Mesenchymal stem cell (in vitro differentiated cells and primary cell): ENCODE measurements at regions not wholly inside any gene's neighbourhood (a gene's known extent, or its start where the extent isn't known, plus 50 kb on each side); places are given as distances from the start of the nearest gene placed in this dataset.

ENCODE experiments used
- DNase-seq: peaks from one replicate; pipeline ENCODE4 v3.0.0-alpha.2; 2013
- H2AFZ ChIP-seq: one replicate; pipeline ENCODE4 v1.6.1; 2013; ENCODE audit warnings: low read depth, mild to moderate bottlenecking, control low read depth, inconsistent platforms, low read length, moderate library complexity
- H2AK5ac ChIP-seq: 2 replicates; pipeline ENCODE4 v1.6.1; 2013; ENCODE audit warnings: low read length, moderate library complexity, mild to moderate bottlenecking, inconsistent platforms; ENCODE audit not compliant: severe bottlenecking
- H2BK120ac ChIP-seq: one replicate; pipeline ENCODE4 v1.6.1; 2013; ENCODE audit warnings: low read depth, mild to moderate bottlenecking, inconsistent platforms, low read length, moderate library complexity
- H2BK12ac ChIP-seq, 2 experiments: one replicate each; pipeline ENCODE4 v1.6.1; 2013; ENCODE audit warnings: inconsistent platforms in 2 of 2, low read length in 2 of 2, mild to moderate bottlenecking in 2 of 2, moderate library complexity in 2 of 2, control low read depth in 1 of 2
- H2BK15ac ChIP-seq: one replicate; pipeline ENCODE4 v1.6.1; 2013; ENCODE audit warnings: mild to moderate bottlenecking, low read depth, inconsistent platforms; ENCODE audit not compliant: poor library complexity, severe bottlenecking
- H2BK5ac ChIP-seq: 2 replicates; pipeline ENCODE4 v1.6.1; 2013; ENCODE audit warnings: low read depth, mild to moderate bottlenecking, low read length, control low read depth, inconsistent platforms; ENCODE audit not compliant: poor library complexity, severe bottlenecking
- H3K14ac ChIP-seq, 2 experiments: one replicate each; pipeline ENCODE4 v1.6.1; 2013; ENCODE audit warnings: inconsistent platforms in 2 of 2, low read length in 2 of 2, control low read depth in 1 of 2, mild to moderate bottlenecking in 1 of 2, moderate library complexity in 1 of 2
- H3K18ac ChIP-seq, 2 experiments: one replicate each; pipeline ENCODE4 v1.6.1; 2013; ENCODE audit warnings: inconsistent platforms in 2 of 2, low read length in 2 of 2, control low read depth in 1 of 2, low read depth in 1 of 2, mild to moderate bottlenecking in 1 of 2
- H3K23ac ChIP-seq, 2 experiments: one replicate each; pipeline ENCODE4 v1.6.1; 2013; ENCODE audit warnings: inconsistent platforms in 2 of 2, low read length in 2 of 2, mild to moderate bottlenecking in 2 of 2, moderate library complexity in 2 of 2, control low read depth in 1 of 2
- H3K27ac ChIP-seq: 2 replicates; pipeline ENCODE4 v1.5.1; 2013; ENCODE audit warnings: mild to moderate bottlenecking, moderate library complexity, low read length, control low read depth, inconsistent platforms; ENCODE audit not compliant: poor library complexity, severe bottlenecking
- H3K27me3 ChIP-seq, 2 experiments: 2 replicates each; pipeline versions ENCODE4 v1.6.1 to v1.7.0; 2013; ENCODE audit warnings: low read length in 2 of 2, mild to moderate bottlenecking in 2 of 2, moderate library complexity in 2 of 2, control low read depth in 1 of 2, inconsistent platforms in 1 of 2; ENCODE audit not compliant: control insufficient read depth in 1 of 2, insufficient read depth in 1 of 2
- H3K36me3 ChIP-seq, 2 experiments: 2 replicates each; pipeline versions ENCODE4 v1.6.1 to v1.7.0; 2013; ENCODE audit warnings: low read length in 2 of 2, control low read depth in 1 of 2, inconsistent platforms in 1 of 2, low read depth in 1 of 2, mild to moderate bottlenecking in 1 of 2; ENCODE audit not compliant: insufficient read depth in 2 of 2, control insufficient read depth in 1 of 2
- H3K4ac ChIP-seq, 2 experiments: one replicate each; pipeline ENCODE4 v1.6.1; 2013; ENCODE audit warnings: inconsistent platforms in 2 of 2, low read length in 2 of 2, mild to moderate bottlenecking in 2 of 2, moderate library complexity in 2 of 2, control low read depth in 1 of 2, low read depth in 1 of 2
- H3K4me1 ChIP-seq: 2 replicates; pipeline ENCODE4 v1.6.1; 2013; ENCODE audit warnings: low read depth, low read length, control low read depth; ENCODE audit not compliant: control insufficient read depth, insufficient read depth
- H3K4me2 ChIP-seq: 2 replicates; pipeline ENCODE4 v1.6.1; 2013; ENCODE audit warnings: low read length, mild to moderate bottlenecking, inconsistent platforms; ENCODE audit not compliant: poor library complexity, severe bottlenecking
- H3K4me3 ChIP-seq, 2 experiments: 2 replicates each; pipeline versions ENCODE4 v1.5.1 to v1.7.0; 2013; ENCODE audit warnings: low read length in 2 of 2, mild to moderate bottlenecking in 2 of 2, control low read depth in 1 of 2, low read depth in 1 of 2; ENCODE audit not compliant: insufficient read depth in 1 of 2
- H3K79me1 ChIP-seq: replicated peaks from 2 replicates; pipeline ENCODE4 v1.6.1; 2013; ENCODE audit warnings: mild to moderate bottlenecking, control low read depth, low read length, inconsistent platforms; ENCODE audit not compliant: poor library complexity, severe bottlenecking
- H3K9ac ChIP-seq: 2 replicates; pipeline ENCODE4 v1.7.0; 2013; ENCODE audit warnings: mild to moderate bottlenecking, low read length, moderate library complexity
- H3K9me3 ChIP-seq: 2 replicates; pipeline ENCODE4 v1.7.0; 2013; ENCODE audit warnings: mild to moderate bottlenecking, low read length; ENCODE audit not compliant: control insufficient read depth
- H4K8ac ChIP-seq: one replicate; pipeline ENCODE4 v1.6.1; 2013; ENCODE audit warnings: inconsistent platforms, mild to moderate bottlenecking, low read length, moderate library complexity
- H4K91ac ChIP-seq: one replicate; pipeline ENCODE4 v1.6.1; 2013; ENCODE audit warnings: mild to moderate bottlenecking, low read length, inconsistent platforms
- WGBS: methylation state at CpG from one replicate; pipeline ENCODE4 v1.1.7; 2013; ENCODE audit warnings: mixed read lengths; 5-methylcytosine and 5-hydroxymethylcytosine counted together

- Histone ChIP-seq H2AK5ac (no peak overlapping the region), H2BK12ac (no peak overlapping the region), H2AFZ (no peak overlapping the region), H3K9ac (no peak overlapping the region), H3K4me3 (no peak overlapping the region), H3K79me1 (no peaks in the 10 kb centered on the region), H3K36me3 (no peaks in the 10 kb centered on the region), H2BK120ac (no peak overlapping the region), H2BK5ac (no peak overlapping the region), H3K23ac (no peak overlapping the region), H4K91ac (no peak overlapping the region), H3K18ac (no peak overlapping the region), H3K4ac (no peak overlapping the region), H2BK15ac (no peak overlapping the region), H3K27me3 (no peaks in the 10 kb centered on the region), H3K9me3 (no peaks in the 10 kb centered on the region), H3K4me2 (no peak overlapping the region), H4K8ac (no peak overlapping the region), H3K27ac (no peak overlapping the region), H3K14ac (no peak overlapping the region), H3K4me1 (no peaks in the 10 kb centered on the region)
- DNase-seq, result no peak
Observed at GRCh38 chr6:145340256-145340655, 395.1 kb downstream of the EPM2A start.

- Histone ChIP-seq H3K9ac (no peak overlapping the region), H3K23ac (no peak overlapping the region), H2BK15ac (no peak overlapping the region), H2BK12ac (no peak overlapping the region), H3K4me2 (no peak overlapping the region), H3K9me3 (no peaks in the 10 kb centered on the region), H3K18ac (no peak overlapping the region), H2AK5ac (no peak overlapping the region), H3K4me1 (no peaks in the 10 kb centered on the region), H2BK5ac (no peak overlapping the region), H4K91ac (no peak overlapping the region), H3K4ac (no peak overlapping the region), H3K14ac (no peak overlapping the region), H2AFZ (no peak overlapping the region), H3K79me1 (no peaks in the 10 kb centered on the region), H2BK120ac (no peak overlapping the region), H3K36me3 (no peaks in the 10 kb centered on the region), H4K8ac (no peak overlapping the region), H3K4me3 (no peak overlapping the region), H3K27ac (no peak overlapping the region), H3K27me3 (no peaks in the 10 kb centered on the region)
- DNase-seq, result no peak
Observed at GRCh38 chr6:145345094-145345493, 390.2 kb downstream of the EPM2A start.

GRCh38 chr6:145347216-145347615 lies 388.1 kb downstream of the EPM2A start:
- H2BK12ac ChIP-seq, result no peak overlapping the region
- no peak overlapping the region for H2BK15ac ChIP-seq
- no peak overlapping the region for H3K4me3 ChIP-seq
- H4K8ac ChIP-seq, result no peak overlapping the region
- no peaks in the 10 kb centered on the region for H3K9me3 ChIP-seq
- H3K4me2 ChIP-seq, result no peak overlapping the region
- no peak for DNase-seq
- no peaks in the 10 kb centered on the region for H3K36me3 ChIP-seq
- no peak overlapping the region for H3K27ac ChIP-seq
- 93% methylated on average over 2 of the region's 2 CpGs for WGBS
- H4K91ac ChIP-seq, result no peak overlapping the region
- H3K79me1 ChIP-seq, result no peaks in the 10 kb centered on the region
- no peak overlapping the region for H3K18ac ChIP-seq
- H3K4me1 ChIP-seq, result no peaks in the 10 kb centered on the region
- H2BK120ac ChIP-seq, result no peak overlapping the region
- no peak overlapping the region for H3K23ac ChIP-seq
- no peak overlapping the region for H3K4ac ChIP-seq
- H3K14ac ChIP-seq, result no peak overlapping the region
- H2BK5ac ChIP-seq, result no peak overlapping the region
- no peaks in the 10 kb centered on the region for H3K27me3 ChIP-seq
- no peak overlapping the region for H3K9ac ChIP-seq
- H2AFZ ChIP-seq, result no peak overlapping the region
- H2AK5ac ChIP-seq, result no peak overlapping the region

DNA sequence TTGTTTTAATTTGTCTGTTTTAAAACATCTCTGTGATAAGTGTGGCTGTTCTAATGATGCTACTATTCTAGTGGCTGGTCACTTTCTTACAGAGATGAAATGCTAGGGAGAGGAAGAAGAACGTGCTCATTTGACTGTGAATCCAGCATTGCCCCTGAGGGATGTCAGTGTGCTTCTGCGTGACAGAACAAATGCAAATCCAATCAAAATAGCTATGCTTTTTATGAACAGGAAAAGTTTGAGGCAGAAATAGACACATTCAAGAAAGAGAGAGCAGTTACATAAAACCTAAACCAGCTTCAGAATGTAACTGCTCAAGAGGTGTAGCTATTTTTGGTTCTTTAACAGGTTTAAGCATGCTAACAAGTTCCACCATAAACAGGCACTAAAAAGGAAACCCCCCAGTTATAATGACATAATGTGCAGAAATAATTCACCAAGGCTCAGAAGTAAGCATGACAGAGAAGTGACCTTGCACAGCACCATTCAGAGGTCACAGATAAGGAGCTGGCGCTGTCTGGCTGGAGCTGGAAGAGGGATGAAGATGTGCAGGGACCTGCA lies 385.3 kb downstream of the EPM2A start:
- Histone ChIP-seq H2AK5ac (no peak overlapping the region), H3K23ac (no peak overlapping the region), H3K4me3 (no peak overlapping the region), H3K9me3 (no peaks in the 10 kb centered on the region), H3K18ac (no peak overlapping the region), H2BK12ac (no peak overlapping the region), H3K79me1 (no peaks in the 10 kb centered on the region), H2BK120ac (no peak overlapping the region), H3K4me2 (no peak overlapping the region), H2BK15ac (no peak overlapping the region), H3K27ac (no peak overlapping the region), H4K8ac (no peak overlapping the region), H3K4me1 (no peaks in the 10 kb centered on the region), H4K91ac (no peak overlapping the region), H3K27me3 (no peaks in the 10 kb centered on the region), H3K14ac (no peak overlapping the region), H3K4ac (no peak overlapping the region), H3K9ac (no peak overlapping the region), H2BK5ac (no peak overlapping the region), H2AFZ (no peak overlapping the region), H3K36me3 (no peaks in the 10 kb centered on the region)
- WGBS, result 68% methylated on average over 3 of the region's 3 CpGs
- DNase-seq, result no peak
